Endothelial cell of umbilical vein (primary cell): ENCODE measurements at regions not wholly inside any gene's neighbourhood (a gene's known extent, or its start where the extent isn't known, plus 50 kb on each side); places are given as distances from the start of the nearest gene placed in this dataset.

Source experiments
- BruUV-seq: library from RNA; stranded (reverse); fragments of 400-500 nt; replicated peaks from 2 replicates; lab custom pipeline; 2021; lab: Mats Ljungman, UMichigan
- CTCF ChIA-PET: fragments of 300-600, 350-600 bp; sonication (Branson Sonifier 250); formaldehyde crosslinking; loops from one replicate; lab custom pipeline; 2021; ENCODE audit warnings: antibody characterized with exemption, inconsistent platforms; lab: Charles Lee
- POLR2A ChIA-PET: fragments of 300-600, 350-600 bp; sonication (Branson Sonifier 250); formaldehyde crosslinking; loops from one replicate; lab custom pipeline; 2021; ENCODE audit warnings: antibody characterized with exemption, inconsistent platforms; lab: Charles Lee
- DNase-seq: peaks from one replicate; pipeline ENCODE4 v3.0.0-alpha.2; 2011; ENCODE audit warnings: low read depth, low spot score
- FAIRE-seq: peaks from 2 replicates; lab custom pipeline; 2011; peaks lifted over from hg19 to GRCh38; lab: Jason Lieb, UNC
- H2AFZ ChIP-seq: 2 replicates; pipeline ENCODE4 v1.6.0; 2012; ENCODE audit warnings: low read depth, low read length, control low read depth, inconsistent platforms
- H3K27ac ChIP-seq: 2 replicates; pipeline ENCODE4 v1.5.1; 2011; ENCODE audit warnings: low read depth, mild to moderate bottlenecking, control low read depth, low read length, moderate library complexity; ENCODE audit not compliant: insufficient read depth
- H3K27me3 ChIP-seq, 2 experiments: 2 replicates each; pipeline versions ENCODE4 v1.6.0 to v1.6.1; 2011; ENCODE audit warnings: low read length in 2 of 2, mixed read lengths in 1 of 2; ENCODE audit not compliant: control insufficient read depth in 2 of 2, insufficient read depth in 2 of 2
- H3K36me3 ChIP-seq, 2 experiments: 2 replicates in 1 of 2; 3 replicates in 1 of 2; pipeline ENCODE4 v1.5.1; 2011; ENCODE audit warnings: low read length in 2 of 2, mild to moderate bottlenecking in 1 of 2, moderate library complexity in 1 of 2; ENCODE audit not compliant: control insufficient read depth in 2 of 2, insufficient read depth in 2 of 2; ENCODE audit errors: extremely low read depth in 1 of 2
- H3K4me1 ChIP-seq: 3 replicates; pipeline ENCODE4 v1.5.1; 2011; ENCODE audit warnings: mild to moderate bottlenecking, low read length; ENCODE audit not compliant: control insufficient read depth, insufficient read depth; ENCODE audit errors: extremely low read depth
- H3K4me2 ChIP-seq: 2 replicates; pipeline ENCODE4 v1.6.1; 2011; ENCODE audit warnings: low read length, control low read depth, mixed read lengths; ENCODE audit not compliant: insufficient read depth
- H3K4me3 ChIP-seq, 3 experiments: fragments of 200-600 bp in 1 of 3; sonication (generic), shearing (Covaris generic) in 1 of 3; replicated peaks in 1 of 3; 2 replicates each; pipeline ENCODE4 v1.5.1; 2011 to 2016; ENCODE audit warnings: control low read depth in 3 of 3, low read length in 3 of 3, mild to moderate bottlenecking in 2 of 3, inconsistent platforms in 1 of 3, low read depth in 1 of 3, moderate library complexity in 1 of 3; ENCODE audit not compliant: insufficient read depth in 1 of 3
- H3K79me2 ChIP-seq: 2 replicates; pipeline ENCODE4 v1.6.0; 2012; ENCODE audit warnings: low read length, inconsistent platforms; ENCODE audit not compliant: control insufficient read depth, insufficient read depth
- H3K9ac ChIP-seq: replicated peaks from 2 replicates; pipeline ENCODE3; 2011; ENCODE audit warnings: low read length, control low read depth; ENCODE audit not compliant: insufficient read depth; ENCODE audit errors: extremely low read depth
- H3K9me1 ChIP-seq: replicated peaks from 3 replicates; pipeline ENCODE4 v1.6.0; 2011; ENCODE audit warnings: mild to moderate bottlenecking, low read length; ENCODE audit not compliant: control insufficient read depth, insufficient read depth; ENCODE audit errors: extremely low read depth
- H3K9me3 ChIP-seq: replicated peaks from 2 replicates; pipeline ENCODE4 v1.5.1; 2012; ENCODE audit warnings: low read length, inconsistent platforms; ENCODE audit not compliant: control insufficient read depth, insufficient read depth
- H4K20me1 ChIP-seq: replicated peaks from 2 replicates; pipeline ENCODE3; 2011; ENCODE audit warnings: mild to moderate bottlenecking, low read length; ENCODE audit not compliant: control insufficient read depth, insufficient read depth; ENCODE audit errors: extremely low read depth
- CTCF ChIP-seq, 2 donors: IDR thresholded peaks; 1 replicate in 1 of 2; 2 replicates in 1 of 2; pipeline ENCODE4 v1.5.1; 2011; ENCODE audit warnings: low read length in 2 of 2, mild to moderate bottlenecking in 2 of 2, moderate library complexity in 2 of 2, control low read depth in 1 of 2, inconsistent platforms in 1 of 2, low read depth in 1 of 2; ENCODE audit not compliant: insufficient read depth in 1 of 2; ENCODE audit errors: extremely low read depth in 1 of 2
- EZH2 ChIP-seq: IDR thresholded peaks from 2 replicates; pipeline ENCODE4 v1.6.1; 2012; ENCODE audit warnings: borderline replicate concordance, low read depth, mild to moderate bottlenecking, moderate library complexity, low read length, inconsistent platforms; ENCODE audit not compliant: severe bottlenecking
- FOS ChIP-seq: IDR thresholded peaks from 2 replicates; pipeline ENCODE4 v1.6.1; 2011; ENCODE audit warnings: mild to moderate bottlenecking, low read length, moderate library complexity, borderline replicate concordance; ENCODE audit not compliant: insufficient read depth
- GATA2 ChIP-seq: IDR thresholded peaks from 2 replicates; pipeline ENCODE4 v1.7.0; 2011; ENCODE audit warnings: low read depth, mild to moderate bottlenecking, moderate library complexity, mixed read lengths, low read length; ENCODE audit not compliant: insufficient read length, insufficient read depth
- JUN ChIP-seq: IDR thresholded peaks from 2 replicates; pipeline ENCODE4 v1.6.1; 2011; ENCODE audit warnings: borderline replicate concordance, low read depth; ENCODE audit not compliant: insufficient read length, insufficient read depth
- MAX ChIP-seq: IDR thresholded peaks from 2 replicates; pipeline ENCODE4 v1.6.1; 2011; ENCODE audit not compliant: insufficient read depth, insufficient read length
- MYC ChIP-seq: IDR thresholded peaks from one replicate; pipeline ENCODE4 v1.6.1; 2011; ENCODE audit warnings: mild to moderate bottlenecking, low read depth, low read length
- POLR2A ChIP-seq: IDR thresholded peaks from 2 replicates; pipeline ENCODE4 v1.6.1; 2012; ENCODE audit warnings: low read depth, mild to moderate bottlenecking, control low read depth, low read length
- POLR2AphosphoS5 ChIP-seq: IDR thresholded peaks from 2 replicates; pipeline ENCODE4 v1.6.1; 2012; ENCODE audit warnings: low read depth, mild to moderate bottlenecking, control low read depth, low read length, moderate library complexity; ENCODE audit not compliant: insufficient read depth
- dilution Hi-C: fragments of 300-500 bp; cut with MboI; formaldehyde crosslinking; loops from one replicate; pipeline ENCODE4 v1.15.0; 2019; ENCODE audit warnings: low sequenced_read_pairs; ENCODE audit not compliant: extremely low pct_ligation_motif_present
- intact Hi-C: fragments of 100-400 bp; cut with micrococcal nuclease; formaldehyde crosslinking; loops from one replicate; pipeline ENCODE4 v1.10.0; 2022

- dilution Hi-C loops (no loop called here), intact Hi-C loops (no loop called here)
- FAIRE-seq (no peak), DNase-seq (no peak)
- POLR2A ChIA-PET = no interaction called here
- no peak overlapping the region for H3K4me2 ChIP-seq
- no peak overlapping the region for H3K9ac ChIP-seq
- no peak overlapping the region for H2AFZ ChIP-seq
- no peaks in the 10 kb centered on the region for H3K36me3 ChIP-seq
- H3K9me1 ChIP-seq = no peaks in the 10 kb centered on the region
- H3K4me3 ChIP-seq = no peak overlapping the region
- no TSS peak for BruUV-seq
- H3K4me1 ChIP-seq = no peaks in the 10 kb centered on the region
- CTCF ChIA-PET = interaction anchor here (0.7 kb wide), 1 partner anchor 12 kb away, joined by 3 read pairs; no protein-coding TSS in a partner anchor
- H4K20me1 ChIP-seq = no peaks in the 10 kb centered on the region
- TF ChIP-seq JUN (no peak), MYC (no peak), MAX (no peak), GATA2 (no peak), EZH2 (no peak), CTCF (IDR thresholded peaks at IDR 0.05; ENCODE audit: extremely low read depth in 1 of 2, insufficient read depth in 1 of 2, low read depth in 1 of 2, low read length in 2 of 2) (no peak), FOS (no peak), POLR2AphosphoS5 (no peak), POLR2A (no peak)
- H3K27me3 ChIP-seq = no peaks in the 10 kb centered on the region
- H3K27ac ChIP-seq = no peak overlapping the region
- H3K79me2 ChIP-seq = no peaks in the 10 kb centered on the region
- no peaks in the 10 kb centered on the region for H3K9me3 ChIP-seq
Measured at GRCh38 chr3:176247191-176247590, 950.1 kb downstream of the TBL1XR1 start.
